GM12872 (cell line): ENCODE measurements at regions not wholly inside any gene's neighbourhood (a gene's known extent, or its start where the extent isn't known, plus 50 kb on each side); places are given as distances from the start of the nearest gene placed in this dataset.

ENCODE experiments used
- TF ChIP-seq, protein P1 (sequence below): IDR thresholded peaks from 3 replicates; pipeline ENCODE4 v1.5.1; 2011; ENCODE audit warnings: low read depth, mild to moderate bottlenecking, low read length, moderate library complexity; ENCODE audit not compliant: insufficient read depth

DNA sequence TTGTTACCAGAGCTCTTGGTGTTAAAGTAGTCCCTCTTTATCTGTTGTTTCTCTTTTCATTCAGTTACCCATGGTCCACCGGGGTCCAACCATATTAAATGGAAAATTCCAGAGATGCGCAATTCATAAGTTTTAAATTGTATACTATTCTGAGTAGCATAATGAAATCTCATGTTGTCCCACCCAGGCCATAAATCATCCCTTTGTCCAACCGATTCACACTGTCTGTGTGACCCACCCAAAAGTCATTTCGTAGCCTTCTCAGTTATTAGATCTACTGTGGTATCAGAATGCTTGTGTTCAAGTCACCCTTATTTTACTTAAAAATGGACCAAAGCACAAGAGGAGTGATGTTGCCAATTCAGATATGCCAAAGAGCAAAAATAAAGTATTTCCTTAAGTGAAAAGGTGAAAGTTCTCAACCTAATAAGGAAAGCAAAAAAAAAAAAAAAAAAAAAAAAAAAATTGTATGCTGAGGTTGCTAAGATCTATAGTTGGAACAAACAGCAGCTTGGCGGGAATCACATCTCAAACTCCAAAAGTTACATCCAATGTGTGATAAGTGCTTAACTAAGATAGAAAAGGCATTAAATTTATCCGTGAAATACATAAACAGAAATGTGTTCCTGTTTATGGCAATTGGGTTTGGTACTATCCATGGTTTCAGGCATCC lies 106.8 kb upstream of the GPBP1 start:
- TF ChIP-seq, protein P1, sequence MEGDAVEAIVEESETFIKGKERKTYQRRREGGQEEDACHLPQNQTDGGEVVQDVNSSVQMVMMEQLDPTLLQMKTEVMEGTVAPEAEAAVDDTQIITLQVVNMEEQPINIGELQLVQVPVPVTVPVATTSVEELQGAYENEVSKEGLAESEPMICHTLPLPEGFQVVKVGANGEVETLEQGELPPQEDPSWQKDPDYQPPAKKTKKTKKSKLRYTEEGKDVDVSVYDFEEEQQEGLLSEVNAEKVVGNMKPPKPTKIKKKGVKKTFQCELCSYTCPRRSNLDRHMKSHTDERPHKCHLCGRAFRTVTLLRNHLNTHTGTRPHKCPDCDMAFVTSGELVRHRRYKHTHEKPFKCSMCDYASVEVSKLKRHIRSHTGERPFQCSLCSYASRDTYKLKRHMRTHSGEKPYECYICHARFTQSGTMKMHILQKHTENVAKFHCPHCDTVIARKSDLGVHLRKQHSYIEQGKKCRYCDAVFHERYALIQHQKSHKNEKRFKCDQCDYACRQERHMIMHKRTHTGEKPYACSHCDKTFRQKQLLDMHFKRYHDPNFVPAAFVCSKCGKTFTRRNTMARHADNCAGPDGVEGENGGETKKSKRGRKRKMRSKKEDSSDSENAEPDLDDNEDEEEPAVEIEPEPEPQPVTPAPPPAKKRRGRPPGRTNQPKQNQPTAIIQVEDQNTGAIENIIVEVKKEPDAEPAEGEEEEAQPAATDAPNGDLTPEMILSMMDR, result no peak

DNA sequence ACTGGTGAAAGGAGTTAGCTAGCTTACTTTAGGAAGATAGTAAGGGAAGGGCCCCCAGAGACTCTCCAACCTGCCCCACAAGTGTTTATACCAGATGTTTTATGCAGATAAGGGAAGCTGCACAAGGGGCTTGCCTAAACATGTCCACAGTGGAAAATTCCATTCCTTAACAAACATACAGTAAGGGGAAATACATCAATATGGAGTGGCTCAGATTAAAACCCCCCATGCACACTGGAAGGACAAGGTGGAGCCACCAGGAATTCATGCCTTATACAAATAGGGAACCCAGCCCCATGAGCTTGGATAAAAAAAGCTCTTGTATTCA lies 106.3 kb upstream of the GPBP1 start:
- TF ChIP-seq, protein P1, result no peak

DNA sequence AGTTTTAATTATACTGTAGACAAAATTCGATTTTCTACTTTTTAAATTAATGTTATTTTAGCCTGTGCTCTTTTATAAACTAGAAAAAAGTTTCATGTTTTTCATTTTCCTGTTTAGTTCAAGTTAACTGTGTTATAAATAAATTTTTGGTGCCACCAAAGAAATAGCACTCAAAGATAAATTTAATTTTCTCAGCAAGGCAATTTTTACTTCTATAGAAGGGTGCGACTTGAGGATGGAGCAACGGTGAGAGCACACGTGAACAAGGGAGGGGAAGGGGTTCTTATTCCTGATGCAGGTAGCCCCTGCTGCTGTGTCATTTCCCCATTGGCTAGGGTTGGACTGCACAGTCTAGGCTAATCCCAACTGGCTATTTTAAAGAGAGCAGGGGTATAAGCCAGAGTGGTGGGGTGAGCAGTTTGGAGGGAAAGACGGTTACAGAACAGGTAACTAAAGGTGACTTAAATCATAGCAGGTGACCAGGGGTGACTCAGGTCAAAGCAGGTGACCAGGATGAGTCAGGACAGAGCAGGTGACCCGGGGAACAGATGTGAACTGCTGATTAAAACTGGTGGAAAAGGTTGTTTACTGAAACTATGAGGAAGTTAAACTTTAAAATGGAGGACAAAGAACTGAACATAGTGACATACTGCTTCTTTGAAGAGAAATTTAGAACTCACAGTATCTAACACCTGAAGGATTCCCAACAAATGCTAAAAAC lies 104.6 kb upstream of the GPBP1 start:
- TF ChIP-seq, protein P1, result no peak

DNA sequence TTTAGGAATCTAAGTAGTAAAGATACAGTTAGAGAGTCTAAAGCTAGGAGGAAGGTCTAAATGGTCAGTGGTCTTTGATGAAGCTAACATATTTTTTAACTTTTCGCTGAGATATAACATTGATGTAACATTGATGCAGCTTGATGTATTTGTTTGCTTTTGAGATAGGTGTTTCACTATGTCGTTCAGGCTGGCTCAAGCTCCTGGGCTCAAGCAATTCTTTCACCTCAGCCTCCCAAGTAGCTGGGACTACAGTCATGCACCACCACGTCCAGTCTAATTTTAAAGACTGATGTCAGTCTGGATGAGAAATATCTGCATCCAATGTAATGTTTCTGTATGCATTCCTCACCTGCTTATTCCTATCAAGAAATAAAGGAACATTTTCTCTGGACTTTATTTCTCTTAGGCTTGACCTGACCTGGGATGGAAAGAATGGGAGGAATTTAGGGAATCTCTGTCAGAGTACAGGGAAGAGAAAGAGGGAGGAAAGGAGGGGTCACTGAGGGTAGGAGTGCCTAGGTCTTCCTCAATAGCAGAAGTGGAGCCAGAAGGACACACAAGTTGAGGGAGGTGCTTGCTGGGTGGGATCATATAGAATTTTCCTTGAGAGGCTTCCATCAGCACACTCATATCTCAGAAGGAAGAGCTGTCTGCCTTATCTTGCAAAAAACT lies 101.5 kb upstream of the GPBP1 start:
- TF ChIP-seq, protein P1, result no peak

DNA sequence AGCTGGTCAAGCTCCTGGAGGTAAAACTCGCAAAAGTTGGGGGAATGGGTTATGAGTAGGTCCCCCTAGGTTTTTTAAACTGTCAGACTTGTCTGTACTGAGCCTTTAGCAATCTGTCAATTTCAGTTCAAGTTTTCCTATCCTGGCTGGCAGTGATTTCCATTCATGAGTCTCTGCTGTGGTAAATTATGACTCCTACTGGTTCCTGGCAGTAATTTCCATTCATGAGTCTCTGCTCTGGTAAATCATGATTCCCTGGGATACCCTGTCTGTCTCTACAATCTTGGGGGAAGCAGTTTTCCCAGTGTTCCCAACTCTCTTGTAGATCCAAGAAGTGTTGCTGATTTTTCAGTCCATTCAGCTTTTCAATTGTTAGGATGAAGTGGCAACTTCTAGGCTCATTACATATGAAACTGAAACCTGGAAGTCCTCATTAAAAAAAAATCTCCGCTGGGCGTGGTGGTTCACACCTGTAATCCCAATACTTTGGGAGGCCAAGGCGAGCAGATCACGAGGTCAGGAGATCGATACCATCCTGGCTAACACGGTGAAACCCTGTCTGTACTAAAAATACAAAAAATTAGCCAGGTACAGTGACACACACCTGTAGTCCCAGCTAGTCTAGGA lies 91.3 kb upstream of the GPBP1 start:
- TF ChIP-seq, protein P1, result 0 out of 3 replicates have a peak, but pooled peaks have one; percentile 6

DNA sequence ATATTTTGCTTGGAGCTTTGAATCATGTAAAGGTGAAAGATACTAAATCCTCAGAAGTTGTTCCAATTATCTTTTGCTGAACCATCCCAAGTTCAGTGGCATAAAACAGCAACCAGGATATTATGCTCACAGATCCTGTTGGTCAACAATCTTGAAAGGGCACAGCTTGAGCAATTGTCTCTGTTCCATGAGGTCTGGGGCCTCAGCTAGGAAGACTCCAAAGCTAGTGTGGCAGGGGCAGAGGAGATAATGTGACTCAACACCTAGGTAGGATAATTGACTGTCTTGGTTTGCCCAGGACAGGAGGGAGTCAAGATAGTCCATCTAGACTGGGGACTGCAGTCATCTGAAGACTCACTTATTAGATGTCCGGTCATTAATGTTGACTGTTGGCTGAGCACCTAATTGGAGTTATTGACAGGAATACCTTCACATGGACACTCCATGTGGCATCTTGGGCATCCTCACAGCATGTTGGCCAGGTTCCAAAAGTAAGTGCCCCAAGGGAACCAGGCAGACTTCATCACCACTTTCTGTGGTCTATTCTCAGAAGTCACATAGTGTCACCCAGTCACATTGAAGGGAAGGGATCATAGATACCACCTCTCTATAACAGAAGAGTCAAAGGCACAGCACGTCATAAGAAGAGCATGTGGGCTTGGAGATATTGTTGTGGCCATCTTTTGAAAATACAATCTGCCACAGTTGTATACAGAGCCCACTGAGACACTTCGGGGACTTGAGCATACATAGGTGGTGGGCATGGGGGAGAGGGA lies 88.4 kb upstream of the GPBP1 start:
- TF ChIP-seq, protein P1, result no peak
